ENCODE measurements at regions not wholly inside any gene's neighbourhood (a gene's known extent, or its start where the extent isn't known, plus 50 kb on each side); places are given as distances from the start of the nearest gene placed in this dataset.
"Not testable (repeated sequence)": the region's sequence is repeated elsewhere in the genome, so short reads cannot be mapped to it uniquely, and the experiment has no call there.

DNA sequence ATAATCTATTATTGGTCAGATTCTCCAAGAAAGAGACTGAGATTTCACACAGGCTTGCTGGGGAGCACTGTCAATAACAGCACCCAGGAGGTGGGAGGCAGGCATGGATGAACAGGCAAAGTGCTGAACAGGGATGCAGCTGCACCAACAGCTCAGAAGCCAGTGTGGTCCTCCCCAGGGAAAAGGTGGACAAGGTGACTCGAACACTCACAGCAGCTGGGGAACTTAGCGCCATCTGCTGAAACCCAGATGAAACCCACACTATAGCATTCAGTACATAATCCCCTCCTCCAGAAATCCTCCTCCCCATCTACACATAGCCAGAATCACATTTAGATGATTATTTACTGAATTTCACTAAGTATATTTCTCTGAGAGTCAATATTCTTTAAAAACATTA lies 255.2 kb upstream of the WSB1 start:
- ATAC-seq (no peak), DNase-seq (no peak)
- H3K9me3 ChIP-seq: no peaks in the 10 kb centered on the region
- TF ChIP-seq POLR2A (IDR thresholded peaks at IDR 0.05): no peak
- TF ChIP-seq, protein P1, sequence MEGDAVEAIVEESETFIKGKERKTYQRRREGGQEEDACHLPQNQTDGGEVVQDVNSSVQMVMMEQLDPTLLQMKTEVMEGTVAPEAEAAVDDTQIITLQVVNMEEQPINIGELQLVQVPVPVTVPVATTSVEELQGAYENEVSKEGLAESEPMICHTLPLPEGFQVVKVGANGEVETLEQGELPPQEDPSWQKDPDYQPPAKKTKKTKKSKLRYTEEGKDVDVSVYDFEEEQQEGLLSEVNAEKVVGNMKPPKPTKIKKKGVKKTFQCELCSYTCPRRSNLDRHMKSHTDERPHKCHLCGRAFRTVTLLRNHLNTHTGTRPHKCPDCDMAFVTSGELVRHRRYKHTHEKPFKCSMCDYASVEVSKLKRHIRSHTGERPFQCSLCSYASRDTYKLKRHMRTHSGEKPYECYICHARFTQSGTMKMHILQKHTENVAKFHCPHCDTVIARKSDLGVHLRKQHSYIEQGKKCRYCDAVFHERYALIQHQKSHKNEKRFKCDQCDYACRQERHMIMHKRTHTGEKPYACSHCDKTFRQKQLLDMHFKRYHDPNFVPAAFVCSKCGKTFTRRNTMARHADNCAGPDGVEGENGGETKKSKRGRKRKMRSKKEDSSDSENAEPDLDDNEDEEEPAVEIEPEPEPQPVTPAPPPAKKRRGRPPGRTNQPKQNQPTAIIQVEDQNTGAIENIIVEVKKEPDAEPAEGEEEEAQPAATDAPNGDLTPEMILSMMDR (IDR thresholded peaks at IDR 0.05): no peak
- WGBS, 2 donors: 19 to 33% methylated on average over 2 of the region's 2 CpGs
- no peaks in the 10 kb centered on the region for H3K27me3 ChIP-seq
- no peak overlapping the region for H3K4me3 ChIP-seq
- H3K27ac ChIP-seq: no peak overlapping the region
- H3K4me1 ChIP-seq: no peaks in the 10 kb centered on the region
- intact Hi-C loops (cut with DNase I): no loop called here
- no peaks in the 10 kb centered on the region for H3K36me3 ChIP-seq (replicated peaks in 1 of 2; ENCODE audit: insufficient read depth in 1 of 2, low read depth in 2 of 2)

DNA sequence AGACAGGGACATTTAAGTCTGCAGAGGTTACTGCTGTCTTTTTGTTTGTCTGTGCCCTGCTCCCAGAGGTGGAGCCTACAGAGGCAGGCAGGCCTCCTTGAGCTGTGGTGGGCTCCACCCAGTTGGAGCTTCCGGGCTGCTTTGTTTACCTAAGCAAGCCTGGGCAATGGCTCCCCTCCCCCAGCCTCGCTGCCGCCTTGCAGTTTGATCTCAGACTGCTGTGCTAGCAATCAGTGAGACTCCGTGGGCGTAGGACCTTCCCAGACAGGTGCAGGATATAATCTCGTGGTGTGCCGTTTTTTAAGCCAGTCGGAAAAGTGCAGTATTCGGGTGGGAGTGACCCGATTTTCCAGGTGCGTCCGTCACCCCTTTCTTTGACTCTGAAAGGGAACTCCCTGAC lies 248.9 kb upstream of the WSB1 start:
- H3K36me3 ChIP-seq (replicated peaks in 1 of 2; ENCODE audit: insufficient read depth in 1 of 2, low read depth in 2 of 2); H3K27ac ChIP-seq; H3K27me3 ChIP-seq; H3K4me1 ChIP-seq; DNase-seq; ATAC-seq; H3K9me3 ChIP-seq; H3K4me3 ChIP-seq; intact Hi-C loops (cut with DNase I): not testable (repeated sequence)
- WGBS, 2 donors: 62 to 80% methylated on average over 4 to 10 of the region's 12 CpGs

DNA sequence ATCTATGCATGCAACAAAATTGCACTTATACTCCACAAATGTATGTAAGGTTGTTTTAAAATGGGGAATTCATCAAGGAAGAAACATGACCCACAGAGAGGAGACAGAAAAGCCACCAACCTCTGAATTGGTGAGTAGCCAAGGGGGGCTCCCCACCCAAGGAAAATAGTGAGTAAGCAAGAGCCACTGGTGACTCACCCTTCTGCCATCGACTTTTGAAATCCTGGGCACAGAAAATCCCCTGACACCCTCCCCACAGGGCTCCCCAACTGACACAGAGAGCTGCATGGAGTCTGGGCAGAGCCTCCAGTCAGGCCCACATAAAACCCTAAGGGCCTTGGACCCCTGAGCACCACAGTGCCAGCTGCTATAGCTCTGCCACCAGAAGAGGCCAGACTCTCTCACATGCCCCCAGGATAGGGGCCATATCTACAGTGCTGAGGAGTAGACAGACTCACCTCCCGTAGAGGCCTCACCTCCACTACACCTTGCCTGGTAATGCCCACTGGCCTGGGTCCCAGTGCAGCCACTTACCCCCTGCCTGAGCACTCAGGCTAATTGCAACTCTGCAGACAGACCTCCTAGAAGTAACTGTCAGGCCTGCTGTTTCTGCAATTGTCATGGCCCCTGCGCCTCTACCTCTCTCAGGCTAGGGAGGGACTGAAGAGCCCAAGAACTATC lies 244.7 kb upstream of the WSB1 start:
- DNase-seq (no peak), ATAC-seq (no peak)
- Histone ChIP-seq H3K27me3 (no peaks in the 10 kb centered on the region), H3K4me1 (no peaks in the 10 kb centered on the region), H3K4me3 (no peak overlapping the region), H3K27ac (no peak overlapping the region), H3K36me3 (replicated peaks in 1 of 2; ENCODE audit: insufficient read depth in 1 of 2, low read depth in 2 of 2) (no peaks in the 10 kb centered on the region), H3K9me3 (no peaks in the 10 kb centered on the region)
- no peak for TF ChIP-seq POLR2A (IDR thresholded peaks at IDR 0.05)
- TF ChIP-seq, protein P1 (IDR thresholded peaks at IDR 0.05): no peak
- WGBS, 2 donors: 42 to 43% methylated on average over 2 to 3 of the region's 3 CpGs
- intact Hi-C loops (cut with DNase I): no loop called here

DNA sequence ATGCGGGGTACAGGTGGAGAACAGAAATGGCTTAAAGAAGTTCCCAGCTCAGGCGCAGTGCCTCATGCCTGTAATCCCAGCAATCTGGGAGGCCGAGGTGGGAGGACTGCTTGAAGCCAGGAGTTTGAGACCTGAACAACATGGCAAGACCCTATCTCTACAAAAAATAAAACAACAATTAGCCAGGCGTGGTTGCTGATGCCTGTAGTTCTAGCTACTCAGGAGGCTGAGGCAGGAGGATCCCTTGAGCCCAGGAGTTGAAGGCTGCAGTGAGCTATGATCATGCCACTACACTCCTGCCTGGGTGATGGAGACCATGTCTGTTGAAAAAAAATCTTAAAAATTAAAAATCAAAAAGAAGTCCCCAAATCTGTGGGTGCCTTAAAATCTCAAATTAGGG lies 228.3 kb upstream of the WSB1 start:
- no peaks in the 10 kb centered on the region for H3K36me3 ChIP-seq (replicated peaks in 1 of 2; ENCODE audit: insufficient read depth in 1 of 2, low read depth in 2 of 2)
- no peaks in the 10 kb centered on the region for H3K4me1 ChIP-seq
- intact Hi-C loops (cut with DNase I): no loop called here
- DNase-seq (no peak), ATAC-seq (no peak)
- no peak for TF ChIP-seq POLR2A (IDR thresholded peaks at IDR 0.05)
- TF ChIP-seq, protein P1 (IDR thresholded peaks at IDR 0.05): no peak
- H3K9me3 ChIP-seq: no peaks in the 10 kb centered on the region
- 50 to 67% methylated on average over 4 of the region's 4 CpGs for WGBS, 2 donors
- no peak overlapping the region for H3K4me3 ChIP-seq
- no peaks in the 10 kb centered on the region for H3K27me3 ChIP-seq
- no peak overlapping the region for H3K27ac ChIP-seq

DNA sequence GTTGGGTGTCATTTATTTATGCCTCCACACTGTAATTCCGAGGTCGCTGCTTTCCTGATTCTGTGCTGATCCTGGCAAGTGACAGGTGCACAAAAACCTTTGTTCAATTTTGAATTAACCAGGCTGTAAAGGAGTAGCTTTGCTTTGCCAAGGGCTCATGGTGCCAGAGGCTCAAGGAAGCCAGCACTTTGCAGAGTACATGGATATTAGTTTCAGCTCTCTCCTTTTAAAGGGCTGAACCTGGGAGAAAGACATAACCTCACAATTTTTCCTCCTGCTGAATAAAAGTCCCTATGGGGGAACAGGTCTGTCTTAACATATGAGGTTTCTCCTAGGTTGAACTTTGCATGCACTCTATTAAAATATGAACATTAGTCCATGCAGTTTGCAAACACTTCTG lies 227.6 kb upstream of the WSB1 start:
- no peak for ATAC-seq
- H3K4me1 ChIP-seq: no peaks in the 10 kb centered on the region
- H3K9me3 ChIP-seq: no peaks in the 10 kb centered on the region
- H3K36me3 ChIP-seq (replicated peaks in 1 of 2; ENCODE audit: insufficient read depth in 1 of 2, low read depth in 2 of 2): no peaks in the 10 kb centered on the region
- H3K27ac ChIP-seq: no peak overlapping the region
- no peak overlapping the region for H3K4me3 ChIP-seq
- DNase-seq: no peak
- H3K27me3 ChIP-seq: no peaks in the 10 kb centered on the region
- TF ChIP-seq, protein P1 (IDR thresholded peaks at IDR 0.05): no peak
- no peak for TF ChIP-seq POLR2A (IDR thresholded peaks at IDR 0.05)
- intact Hi-C loops (cut with DNase I): no loop called here
- WGBS, 2 donors: 11 to 32% methylated on average over 2 of the region's 2 CpGs

Measured in body of pancreas (tissue), 4 donors.